ENCODE measurements at regions not wholly inside any gene's neighbourhood (a gene's known extent, or its start where the extent isn't known, plus 50 kb on each side); places are given as distances from the start of the nearest gene placed in this dataset.

DNA sequence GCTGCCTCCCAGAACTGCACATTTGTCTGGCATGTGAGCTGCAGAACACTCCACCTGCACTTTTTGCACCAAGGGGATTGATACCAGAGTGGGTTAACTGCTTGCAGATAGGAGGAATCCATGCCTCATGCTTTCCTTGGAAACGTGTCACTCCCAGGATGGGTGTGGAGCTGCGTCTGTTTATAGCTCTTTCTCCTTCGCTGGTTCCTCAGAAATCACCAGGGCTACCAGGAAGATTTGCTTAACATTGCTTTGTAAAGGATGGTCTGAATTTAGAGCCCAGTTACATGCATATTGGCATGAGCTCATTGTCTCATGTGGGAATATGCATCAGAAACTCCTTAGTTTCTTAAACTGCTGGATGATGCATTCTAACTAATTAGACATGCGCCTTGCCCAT, 234.6 kb downstream of the GADD45G start:
- TF ChIP-seq HCFC1 (IDR thresholded peaks at IDR 0.05; ENCODE audit: low read length) (no peak), DPF2 (IDR thresholded peaks at IDR 0.05) (no peak), PML (IDR thresholded peaks at IDR 0.05; ENCODE audit: low read length) (no peak), SMAD1 (IDR thresholded peaks at IDR 0.05; ENCODE audit: low read depth, partially characterized antibody) (no peak), GABPA (IDR thresholded peaks at IDR 0.05; ENCODE audit: low read depth) (no peak), GATAD2B (conservative IDR thresholded peaks at IDR 0.05; ENCODE audit: low read depth) (no peak), RUNX3 (IDR thresholded peaks at IDR 0.05; ENCODE audit: low read length) (no peak), RB1 (IDR thresholded peaks at IDR 0.05; ENCODE audit: borderline replicate concordance) (no peak), SUZ12 (IDR thresholded peaks at IDR 0.05; ENCODE audit: unreplicated experiment) (no peak), ATF3 (IDR thresholded peaks at IDR 0.05; ENCODE audit: borderline replicate concordance, extremely low read depth, low read depth, low read length) (no peak), PRDM15 (CRISPR knock-in tag; IDR thresholded peaks at IDR 0.05) (no peak)
- in situ Hi-C loops (cut with MboI) (no loop called here), intact Hi-C loops (cut with micrococcal nuclease; ENCODE audit: unreplicated experiment) (no loop called here)
- no peak for ATAC-seq
- H3K9ac ChIP-seq (ENCODE audit: control insufficient read depth, insufficient read depth, low read length): no peak overlapping the region
- BruUV-seq (replicated peaks): no TSS peak
- no peak overlapping the region for H2AFZ ChIP-seq (ENCODE audit: control insufficient read depth, low read depth, low read length)
- no peaks in the 10 kb centered on the region; a peak in 1 of 4 replicates for H3K27me3 ChIP-seq (replicated peaks in 1 of 2; ENCODE audit: control insufficient read depth in 2 of 2, insufficient read depth in 2 of 2, low read length in 1 of 2)
- H3K79me2 ChIP-seq (ENCODE audit: control insufficient read depth, insufficient read depth, low read length): no peaks in the 10 kb centered on the region
- H3K4me1 ChIP-seq (ENCODE audit: control insufficient read depth, insufficient read depth, low read length): no peaks in the 10 kb centered on the region
- H3K4me3 ChIP-seq: no peak overlapping the region
- ChIA-PET RAD21 (ENCODE audit: unreplicated experiment) (interaction anchor here (1.2 to 1.3 kb wide), 2 partner anchors 24 to 77 kb away, joined by 3 read pairs; no protein-coding TSS in a partner anchor), POLR2A (no interaction called here), SMC1A (ENCODE audit: uncharacterized antibody, unreplicated experiment) (interaction anchor here (0.9 to 1.9 kb wide), 3 partner anchors 13 to 88 kb away, joined by 3 to 6 read pairs (median 4); no protein-coding TSS in a partner anchor), CTCF (no interaction called here)
- no peak for FAIRE-seq
- H4K20me1 ChIP-seq (ENCODE audit: control insufficient read depth, insufficient read depth): no peaks in the 10 kb centered on the region
- WGBS (ENCODE audit: insufficient coverage, insufficient replicate concordance, low lambda C conversion rate, missing lambda C conversion rate): 11% methylated on average over 4 of the region's 4 CpGs
- H3K27ac ChIP-seq (ENCODE audit: control insufficient read depth, insufficient read depth): no peak overlapping the region
- no peak for DNase-seq (ENCODE audit: low read depth, low spot score)
- H3K36me3 ChIP-seq (ENCODE audit: control insufficient read depth in 2 of 2, insufficient read depth in 2 of 2, low read length in 1 of 2): no peaks in the 10 kb centered on the region
- H3K4me2 ChIP-seq (ENCODE audit: control insufficient read depth, insufficient read depth): no peak overlapping the region
- no peaks in the 10 kb centered on the region for H3K9me3 ChIP-seq (replicated peaks; ENCODE audit: control insufficient read depth, insufficient read depth, low read length)
